Hematopoietic multipotent progenitor cell treated with erythropoietin and hydrocortisone succinate and interleukin-3 and kit ligand, for 15 days (in vitro differentiated cells): ENCODE measurements at regions not wholly inside any gene's neighbourhood (a gene's known extent, or its start where the extent isn't known, plus 50 kb on each side); places are given as distances from the start of the nearest gene placed in this dataset.

Source experiments
- DNase-seq: peaks from one replicate; pipeline ENCODE4 v3.0.0-alpha.2; 2015; ENCODE audit warnings: low spot score

GRCh38 chr12:97335115-97335514 lies 127.5 kb upstream of the RMST start:
- no peak for DNase-seq

GRCh38 chr12:97336900-97337751 lies 125.5 kb upstream of the RMST start:
- no peak for DNase-seq

GRCh38 chr12:97342130-97342529 lies 120.5 kb upstream of the RMST start:
- no peak for DNase-seq

GRCh38 chr12:97347956-97348355 lies 114.6 kb upstream of the RMST start:
- no peak for DNase-seq

- DNase-seq, result no peak
These were observed 104.2 kb upstream of the RMST start for GRCh38 chr12:97358361-97358760.

- no peak for DNase-seq
These were observed 103.4 kb upstream of the RMST start for GRCh38 chr12:97359021-97359690.

GRCh38 chr12:97363693-97364092 lies 98.9 kb upstream of the RMST start:
- DNase-seq, result no peak

- DNase-seq, result no peak
These were observed 94.0 kb upstream of the RMST start for GRCh38 chr12:97368462-97369163.

- no peak for DNase-seq
These were observed 87.3 kb upstream of the RMST start for GRCh38 chr12:97375310-97375709.

GRCh38 chr12:97380440-97380839 lies 82.2 kb upstream of the RMST start:
- DNase-seq, result no peak

GRCh38 chr12:97385121-97385520 lies 77.5 kb upstream of the RMST start:
- no peak for DNase-seq

- no peak for DNase-seq
These were observed 76.4 kb upstream of the RMST start for GRCh38 chr12:97386133-97386581.

- DNase-seq, result no peak
These were observed 74.8 kb upstream of the RMST start for GRCh38 chr12:97387844-97388243.

GRCh38 chr12:97394657-97395056 lies 67.9 kb upstream of the RMST start:
- no peak for DNase-seq

- DNase-seq, result no peak
These were observed 65.6 kb upstream of the RMST start for GRCh38 chr12:97397008-97397407.

- DNase-seq, result no peak
These were observed 63.9 kb upstream of the RMST start for GRCh38 chr12:97398704-97399103.

- no peak for DNase-seq
These were observed 58.5 kb upstream of the RMST start for GRCh38 chr12:97404093-97404492.

- DNase-seq, result no peak
These were observed 58.1 kb upstream of the RMST start for GRCh38 chr12:97404543-97404942.

- DNase-seq, result no peak
These were observed 54.2 kb upstream of the RMST start for GRCh38 chr12:97408363-97408762.

GRCh38 chr12:97411341-97411740 lies 51.3 kb upstream of the RMST start:
- DNase-seq, result no peak
